ENCODE measurements at regions not wholly inside any gene's neighbourhood (a gene's known extent, or its start where the extent isn't known, plus 50 kb on each side); places are given as distances from the start of the nearest gene placed in this dataset.

GRCh38 chr4:126834854-126835253 is 797.9 kb upstream of the INTU start:
- Histone ChIP-seq H3K36me3 (replicated peaks; ENCODE audit: control insufficient read depth, insufficient read depth, low read length) (no peaks in the 10 kb centered on the region), H3K27me3 (ENCODE audit: control insufficient read depth, insufficient read depth, low read length) (no peaks in the 10 kb centered on the region), H3K4me3 (ENCODE audit: insufficient read depth, low read depth, low read length) (no peak overlapping the region)
- DNase-seq, result no peak

- Histone ChIP-seq H3K36me3 (replicated peaks; ENCODE audit: control insufficient read depth, insufficient read depth, low read length) (no peaks in the 10 kb centered on the region), H3K27me3 (ENCODE audit: control insufficient read depth, insufficient read depth, low read length) (no peaks in the 10 kb centered on the region), H3K4me3 (ENCODE audit: insufficient read depth, low read depth, low read length) (no peak overlapping the region)
- no peak for DNase-seq
Observed at GRCh38 chr4:126838941-126839679, 793.6 kb upstream of the INTU start.

GRCh38 chr4:126843492-126844067 is 789.2 kb upstream of the INTU start:
- Histone ChIP-seq H3K27me3 (ENCODE audit: control insufficient read depth, insufficient read depth, low read length) (no peaks in the 10 kb centered on the region), H3K4me3 (ENCODE audit: insufficient read depth, low read depth, low read length) (no peak overlapping the region), H3K36me3 (replicated peaks; ENCODE audit: control insufficient read depth, insufficient read depth, low read length) (no peaks in the 10 kb centered on the region)
- no peak for DNase-seq

GRCh38 chr4:126850286-126850685 is 782.5 kb upstream of the INTU start:
- no peak for DNase-seq
- Histone ChIP-seq H3K36me3 (replicated peaks; ENCODE audit: control insufficient read depth, insufficient read depth, low read length) (no peaks in the 10 kb centered on the region), H3K27me3 (ENCODE audit: control insufficient read depth, insufficient read depth, low read length) (no peaks in the 10 kb centered on the region), H3K4me3 (ENCODE audit: insufficient read depth, low read depth, low read length) (no peak overlapping the region)

- DNase-seq, result no peak
- no peaks in the 10 kb centered on the region for H3K27me3 ChIP-seq (ENCODE audit: control insufficient read depth, insufficient read depth, low read length)
- no peak overlapping the region for H3K4me3 ChIP-seq (ENCODE audit: insufficient read depth, low read depth, low read length)
- no peaks in the 10 kb centered on the region for H3K36me3 ChIP-seq (replicated peaks; ENCODE audit: control insufficient read depth, insufficient read depth, low read length)
Observed at GRCh38 chr4:126851391-126851790, 781.4 kb upstream of the INTU start.

- H3K4me3 ChIP-seq (ENCODE audit: insufficient read depth, low read depth, low read length), result no peak overlapping the region
- no peaks in the 10 kb centered on the region for H3K27me3 ChIP-seq (ENCODE audit: control insufficient read depth, insufficient read depth, low read length)
- no peaks in the 10 kb centered on the region for H3K36me3 ChIP-seq (replicated peaks; ENCODE audit: control insufficient read depth, insufficient read depth, low read length)
- DNase-seq, result no peak
Observed at GRCh38 chr4:126853715-126854114, 779.0 kb upstream of the INTU start.

GRCh38 chr4:126856906-126857305 is 775.9 kb upstream of the INTU start:
- Histone ChIP-seq H3K27me3 (ENCODE audit: control insufficient read depth, insufficient read depth, low read length) (no peaks in the 10 kb centered on the region), H3K4me3 (ENCODE audit: insufficient read depth, low read depth, low read length) (no peak overlapping the region), H3K36me3 (replicated peaks; ENCODE audit: control insufficient read depth, insufficient read depth, low read length) (no peaks in the 10 kb centered on the region)
- DNase-seq, result no peak

GRCh38 chr4:126859314-126859713 is 773.4 kb upstream of the INTU start:
- no peak for DNase-seq
- no peak overlapping the region for H3K4me3 ChIP-seq (ENCODE audit: insufficient read depth, low read depth, low read length)
- H3K36me3 ChIP-seq (replicated peaks; ENCODE audit: control insufficient read depth, insufficient read depth, low read length), result no peaks in the 10 kb centered on the region
- H3K27me3 ChIP-seq (ENCODE audit: control insufficient read depth, insufficient read depth, low read length), result no peaks in the 10 kb centered on the region

- H3K4me3 ChIP-seq (ENCODE audit: insufficient read depth, low read depth, low read length), result no peak overlapping the region
- no peak for DNase-seq
- no peaks in the 10 kb centered on the region for H3K36me3 ChIP-seq (replicated peaks; ENCODE audit: control insufficient read depth, insufficient read depth, low read length)
- H3K27me3 ChIP-seq (ENCODE audit: control insufficient read depth, insufficient read depth, low read length), result no peaks in the 10 kb centered on the region
Observed at GRCh38 chr4:126859872-126860271, 772.9 kb upstream of the INTU start.

GRCh38 chr4:126860308-126860707 is 772.4 kb upstream of the INTU start:
- no peak for DNase-seq
- Histone ChIP-seq H3K36me3 (replicated peaks; ENCODE audit: control insufficient read depth, insufficient read depth, low read length) (no peaks in the 10 kb centered on the region), H3K4me3 (ENCODE audit: insufficient read depth, low read depth, low read length) (no peak overlapping the region), H3K27me3 (ENCODE audit: control insufficient read depth, insufficient read depth, low read length) (no peaks in the 10 kb centered on the region)

- H3K36me3 ChIP-seq (replicated peaks; ENCODE audit: control insufficient read depth, insufficient read depth, low read length), result no peaks in the 10 kb centered on the region
Observed at GRCh38 chr4:126869967-126870366, 762.8 kb upstream of the INTU start.

GRCh38 chr4:126871810-126872209 is 760.9 kb upstream of the INTU start:
- no peak for DNase-seq
- Histone ChIP-seq H3K27me3 (ENCODE audit: control insufficient read depth, insufficient read depth, low read length) (no peaks in the 10 kb centered on the region), H3K36me3 (replicated peaks; ENCODE audit: control insufficient read depth, insufficient read depth, low read length) (no peaks in the 10 kb centered on the region), H3K4me3 (ENCODE audit: insufficient read depth, low read depth, low read length) (no peak overlapping the region)

More at GRCh38 chr4:126869967-126870366, 762.8 kb upstream of the INTU start:
- no peaks in the 10 kb centered on the region for H3K27me3 ChIP-seq (ENCODE audit: control insufficient read depth, insufficient read depth, low read length)
- DNase-seq, result no peak
- no peak overlapping the region for H3K4me3 ChIP-seq (ENCODE audit: insufficient read depth, low read depth, low read length)

GRCh38 chr4:126874533-126874932 is 758.2 kb upstream of the INTU start:
- H3K4me3 ChIP-seq (ENCODE audit: insufficient read depth, low read depth, low read length), result no peak overlapping the region
- DNase-seq, result no peak

GRCh38 chr4:126888968-126889367 is 743.8 kb upstream of the INTU start:
- no peaks in the 10 kb centered on the region for H3K36me3 ChIP-seq (replicated peaks; ENCODE audit: control insufficient read depth, insufficient read depth, low read length)
- no peak overlapping the region for H3K4me3 ChIP-seq (ENCODE audit: insufficient read depth, low read depth, low read length)
- no peak for DNase-seq
- no peaks in the 10 kb centered on the region for H3K27me3 ChIP-seq (ENCODE audit: control insufficient read depth, insufficient read depth, low read length)

More at GRCh38 chr4:126874533-126874932, 758.2 kb upstream of the INTU start:
- H3K27me3 ChIP-seq (ENCODE audit: control insufficient read depth, insufficient read depth, low read length), result no peaks in the 10 kb centered on the region
- H3K36me3 ChIP-seq (replicated peaks; ENCODE audit: control insufficient read depth, insufficient read depth, low read length), result no peaks in the 10 kb centered on the region

- H3K36me3 ChIP-seq (replicated peaks; ENCODE audit: control insufficient read depth, insufficient read depth, low read length), result no peaks in the 10 kb centered on the region
- H3K4me3 ChIP-seq (ENCODE audit: insufficient read depth, low read depth, low read length), result no peak overlapping the region
- H3K27me3 ChIP-seq (ENCODE audit: control insufficient read depth, insufficient read depth, low read length), result no peaks in the 10 kb centered on the region
- DNase-seq, result no peak
Observed at GRCh38 chr4:126890383-126890782, 742.4 kb upstream of the INTU start.

Data from H7 (cell line).